K562 (cell line): ENCODE measurements at regions not wholly inside any gene's neighbourhood (a gene's known extent, or its start where the extent isn't known, plus 50 kb on each side); places are given as distances from the start of the nearest gene placed in this dataset.

ENCODE experiments used
- ATAC-seq: fragments of 200-7000 bp; cut with Tn5 transposase; 3 replicates; pipeline ENCODE4 v1.9.1; 2020; ENCODE audit warnings: moderate library complexity
- BruUV-seq: library from RNA; stranded (reverse); fragments of 400-500 nt; replicated peaks from 2 replicates; lab custom pipeline; 2021; lab: Mats Ljungman, UMichigan
- CTCF ChIA-PET: fragments of 300-600 bp; formaldehyde crosslinking; extraction: SDS; loops from one replicate; lab custom pipeline; 2021; ENCODE audit warnings: low intra/inter-chr PET ratio; lab: Yijun Ruan, JAX
- POLR2A ChIA-PET: fragments of 300-600, 350-650 bp; sonication (Branson Sonifier 250); formaldehyde crosslinking; extraction: SDS; loops from one replicate; lab custom pipeline; 2021; ENCODE audit warnings: antibody characterized with exemption, inconsistent platforms; lab: Yijun Ruan, JAX
- DNase-seq, 4 experiments: peaks; one replicate each; pipeline versions ENCODE4 v3.0.0 to v3.0.0-alpha.2; 2011 to 2018; ENCODE audit warnings: low spot score in 3 of 4, mixed read lengths in 3 of 4; ENCODE audit errors: extremely low read depth in 1 of 4
- FAIRE-seq: peaks from 2 replicates; lab custom pipeline; 2011; peaks lifted over from hg19 to GRCh38; lab: Jason Lieb, UNC
- H2AFZ ChIP-seq: 2 replicates; pipeline ENCODE4 v1.6.0; 2011; ENCODE audit warnings: low read depth, low read length, control low read depth, inconsistent platforms
- H3K27ac ChIP-seq: fragments of 200-600 bp; 3 replicates; pipeline ENCODE4 v1.8.0; 2011; ENCODE audit warnings: low read depth, mild to moderate bottlenecking, control low read depth, inconsistent platforms, low read length, moderate library complexity, mixed read lengths; ENCODE audit errors: extremely low read depth
- H3K27me3 ChIP-seq, 2 experiments: fragments of 300-600 bp in 1 of 2; 2 replicates in 1 of 2; 3 replicates in 1 of 2; pipeline versions ENCODE4 v1.6.0 to v1.8.0; 2011; ENCODE audit warnings: inconsistent platforms in 2 of 2, low read length in 2 of 2, mild to moderate bottlenecking in 1 of 2, mixed read lengths in 1 of 2, moderate library complexity in 1 of 2; ENCODE audit not compliant: control insufficient read depth in 2 of 2, insufficient read depth in 2 of 2
- H3K36me3 ChIP-seq: fragments of 300-600 bp; 3 replicates; pipeline ENCODE4 v1.8.0; 2011; ENCODE audit warnings: mild to moderate bottlenecking, low read length, inconsistent platforms; ENCODE audit not compliant: control insufficient read depth, insufficient read depth
- H3K4me1 ChIP-seq, 2 experiments: fragments of 200-600 bp in 1 of 2; replicated peaks in 1 of 2; 2 replicates in 1 of 2; 3 replicates in 1 of 2; pipeline versions ENCODE4 v1.5.1 to v1.8.0; 2011; ENCODE audit warnings: inconsistent platforms in 2 of 2, low read length in 2 of 2, mild to moderate bottlenecking in 1 of 2, mixed read lengths in 1 of 2, moderate library complexity in 1 of 2; ENCODE audit not compliant: control insufficient read depth in 2 of 2, insufficient read depth in 2 of 2
- H3K4me2 ChIP-seq: 2 replicates; pipeline ENCODE4 v1.6.1; 2011; ENCODE audit warnings: low read length, control low read depth, inconsistent platforms, mixed read lengths; ENCODE audit not compliant: insufficient read depth
- H3K4me3 ChIP-seq: fragments of 200-600 bp; sonication (generic), shearing (Covaris generic); 2 replicates; pipeline ENCODE4 v1.5.1; 2016; ENCODE audit warnings: control low read depth, inconsistent platforms
- H3K79me2 ChIP-seq: fragments of 200-600 bp; 3 replicates; pipeline ENCODE4 v1.8.0; 2011; ENCODE audit warnings: low read length, inconsistent platforms; ENCODE audit not compliant: control insufficient read depth, insufficient read depth
- H3K9ac ChIP-seq, 2 experiments: 2 replicates each; pipeline versions ENCODE4 v1.6.0 to v1.6.1; 2011; ENCODE audit warnings: low read depth in 2 of 2, low read length in 2 of 2, control low read depth in 1 of 2, inconsistent platforms in 1 of 2, mild to moderate bottlenecking in 1 of 2, mixed read lengths in 1 of 2; ENCODE audit not compliant: insufficient read depth in 1 of 2
- H3K9me1 ChIP-seq: one replicate; pipeline ENCODE4 v1.6.0; 2011; ENCODE audit warnings: inconsistent platforms, mild to moderate bottlenecking, low read length, moderate library complexity; ENCODE audit not compliant: control insufficient read depth, insufficient read depth
- H3K9me3 ChIP-seq: replicated peaks from 2 replicates; pipeline ENCODE4 v1.5.1; 2011; ENCODE audit warnings: low read depth, low read length, inconsistent platforms; ENCODE audit not compliant: control insufficient read depth, insufficient read depth
- H4K20me1 ChIP-seq: replicated peaks from 2 replicates; pipeline ENCODE4 v1.6.1; 2011; ENCODE audit warnings: low read length, inconsistent platforms, mixed read lengths; ENCODE audit not compliant: control insufficient read depth, insufficient read depth
- ARID4B ChIP-seq: sonication (generic); formaldehyde crosslinking; IDR thresholded peaks from 2 replicates; pipeline ENCODE4 v1.8.0; 2022; ENCODE audit warnings: mild to moderate bottlenecking, missing genetic modification reagents
- BCL6 ChIP-seq: fragments of 250-450 bp; sonication (Bioruptor Pico); IDR thresholded peaks from 2 replicates; pipeline ENCODE4 v1.4.0; 2020
- BRF1 ChIP-seq: IDR thresholded peaks from 3 replicates; pipeline ENCODE4 v1.6.1; 2011; ENCODE audit warnings: borderline replicate concordance, mild to moderate bottlenecking; ENCODE audit not compliant: insufficient read length; ENCODE audit errors: extremely low read depth
- EHMT2 ChIP-seq: fragments of 450-650 bp; IDR thresholded peaks from 2 replicates; pipeline ENCODE4 v1.6.1; 2018; ENCODE audit warnings: antibody characterized with exemption
- ELK3 ChIP-seq: fragments of 450-650 bp; formaldehyde crosslinking; IDR thresholded peaks from 2 replicates; pipeline ENCODE4 v1.4.0; 2020; ENCODE audit warnings: mild to moderate bottlenecking
- FOS ChIP-seq: IDR thresholded peaks from 3 replicates; pipeline ENCODE4 v1.6.1; 2011; ENCODE audit not compliant: insufficient read length; ENCODE audit errors: extremely low read depth
- HMGXB4 ChIP-seq: sonication (generic); formaldehyde crosslinking; IDR thresholded peaks from 2 replicates; pipeline ENCODE4 v1.8.1; 2023; ENCODE audit warnings: mild to moderate bottlenecking, missing genetic modification reagents
- HNRNPH1 ChIP-seq: fragments of 200-400 bp; formaldehyde crosslinking; optimal IDR thresholded peaks from 2 replicates; pipeline ENCODE3; 2017; ENCODE audit warnings: low read depth, mild to moderate bottlenecking, low read length, moderate library complexity
- KDM2B ChIP-seq: fragments of 250-450 bp; sonication (Bioruptor Pico); IDR thresholded peaks from 2 replicates; pipeline ENCODE4 v1.8.0; 2021; ENCODE audit warnings: mild to moderate bottlenecking, moderate library complexity
- MEIS2 ChIP-seq: fragments of 450-650 bp; IDR thresholded peaks from 2 replicates; pipeline ENCODE4 v1.6.1; 2014; ENCODE audit warnings: mild to moderate bottlenecking; ENCODE audit not compliant: partially characterized antibody
- NONO ChIP-seq, 2 experiments: fragments of 200-400 bp in 1 of 2; fragments of 450-650 bp in 1 of 2; formaldehyde crosslinking in 1 of 2; IDR thresholded peaks; 2 replicates each; pipeline ENCODE4 v1.6.1; 2017; ENCODE audit warnings: low read depth in 2 of 2, mild to moderate bottlenecking in 2 of 2, moderate library complexity in 2 of 2, low read length in 1 of 2
- SAP30 ChIP-seq: fragments of 200-600 bp; sonication (generic); IDR thresholded peaks from 2 replicates; pipeline ENCODE4 v1.6.1; 2012; ENCODE audit warnings: borderline replicate concordance, low read depth, mild to moderate bottlenecking, moderate library complexity, low read length, control low read depth, inconsistent platforms; ENCODE audit not compliant: insufficient read depth, poor library complexity, severe bottlenecking
- ZNF124 ChIP-seq: sonication (generic); formaldehyde crosslinking; IDR thresholded peaks from 2 replicates; pipeline ENCODE4 v1.8.1; 2022; ENCODE audit warnings: missing genetic modification reagents
- ZNF24 ChIP-seq: fragments of 450-650 bp; IDR thresholded peaks from 2 replicates; pipeline ENCODE4 v1.6.1; 2016
- ZNF589 ChIP-seq: fragments of 200-800 bp; sonication (Bioruptor generic); IDR thresholded peaks from 2 replicates; pipeline ENCODE4 v1.6.1; 2016; ENCODE audit warnings: low read depth, missing genetic modification characterization, missing compliant biosample characterization
- ZNF696 ChIP-seq: fragments of 250-450 bp; sonication (Bioruptor Pico); conservative IDR thresholded peaks from 2 replicates; pipeline ENCODE4 v1.4.0; 2020; ENCODE audit warnings: mild to moderate bottlenecking, moderate library complexity
- WGBS: fragments of 100-300 bp; shearing (Covaris generic); methylation state at CpG from one replicate; pipeline ENCODE4 v1.1.6; 2016; ENCODE audit warnings: low coverage, mixed read lengths; ENCODE audit not compliant: insufficient coverage; ENCODE audit errors: missing lambda C conversion rate; 5-methylcytosine and 5-hydroxymethylcytosine counted together
- in situ Hi-C: fragments of 300-500 bp; cut with MboI; formaldehyde crosslinking; loops from 4 replicates; pipeline ENCODE4 v1.15.0; 2018; ENCODE audit warnings: inconsistent platforms, mixed read lengths
- intact Hi-C: fragments of 100-400 bp; cut with micrococcal nuclease; formaldehyde crosslinking; loops from 2 replicates; pipeline ENCODE4 v1.14.2; 2022

- H3K27ac ChIP-seq, result no peak overlapping the region
- CTCF ChIA-PET, result no interaction called here
- H4K20me1 ChIP-seq, result no peaks in the 10 kb centered on the region
- no peak for DNase-seq
- 0% methylated on average over 1 of the region's 1 CpG for WGBS
- H3K79me2 ChIP-seq, result no peaks in the 10 kb centered on the region
- no peaks in the 10 kb centered on the region for H3K9me3 ChIP-seq
- H3K4me3 ChIP-seq, result no peak overlapping the region
- no peaks in the 10 kb centered on the region for H3K9me1 ChIP-seq
- H3K36me3 ChIP-seq, result no peaks in the 10 kb centered on the region
- no peak for ATAC-seq
- no peaks in the 10 kb centered on the region for H3K4me1 ChIP-seq
- in situ Hi-C loops, result no loop called here
- H3K4me2 ChIP-seq, result no peak overlapping the region
- H3K9ac ChIP-seq, result no peak overlapping the region
- no peak for FAIRE-seq
- intact Hi-C loops, result no loop called here
- POLR2A ChIA-PET, result no interaction called here
- BruUV-seq, result no TSS peak
- H2AFZ ChIP-seq, result no peak overlapping the region
- no peaks in the 10 kb centered on the region for H3K27me3 ChIP-seq
- TF ChIP-seq HNRNPH1 (no peak), MEIS2 (no peak), ZNF696 (CRISPR knock-in tag) (no peak), BCL6 (no peak), KDM2B (no peak), ARID4B (CRISPR knock-in tag) (no peak), ELK3 (CRISPR knock-in tag) (no peak), ZNF124 (CRISPR knock-in tag) (no peak), NONO (IDR thresholded peaks at IDR 0.05; ENCODE audit: low read depth in 2 of 2, low read length in 1 of 2) (no peak), ZNF24 (no peak), BRF1 (no peak), SAP30 (no peak), EHMT2 (no peak), ZNF589 (CRISPR knock-in tag) (no peak), FOS (no peak), HMGXB4 (no peak)
These were observed 383.3 kb downstream of the RFC3 start for GRCh38 chr13:34201050-34201913.
